Smooth muscle cell (in vitro differentiated cells): ENCODE measurements at regions not wholly inside any gene's neighbourhood (a gene's known extent, or its start where the extent isn't known, plus 50 kb on each side); places are given as distances from the start of the nearest gene placed in this dataset.

ENCODE experiments used
- DNase-seq: peaks from one replicate; lab custom pipeline; 2025; ENCODE audit not compliant: unreplicated experiment; lab: John Stamatoyannopoulos, UW
- H2AFZ ChIP-seq: fragments of 200-600 bp; sonication (generic); 2 replicates; pipeline ENCODE4 v1.6.0; 2016; ENCODE audit warnings: antibody characterized with exemption, low read depth, mild to moderate bottlenecking
- H3F3A ChIP-seq: fragments of 200-600 bp; sonication (generic); 2 replicates; pipeline ENCODE4 v1.6.0; 2017; ENCODE audit warnings: antibody characterized with exemption, low read depth
- H3K27ac ChIP-seq: fragments of 200-600 bp; sonication (generic); 2 replicates; pipeline ENCODE4 v1.5.1; 2016; ENCODE audit warnings: low read depth, mild to moderate bottlenecking
- H3K27me3 ChIP-seq: fragments of 200-600 bp; sonication (generic); 2 replicates; pipeline ENCODE4 v1.6.1; 2016; ENCODE audit warnings: low read depth, mild to moderate bottlenecking
- H3K36me3 ChIP-seq: fragments of 200-600 bp; sonication (generic); 2 replicates; pipeline ENCODE4 v1.5.1; 2016; ENCODE audit warnings: low read depth
- H3K4me1 ChIP-seq: fragments of 200-600 bp; sonication (generic); 2 replicates; pipeline ENCODE4 v1.5.1; 2016; ENCODE audit warnings: low read depth
- H3K4me2 ChIP-seq: fragments of 200-600 bp; sonication (generic); 2 replicates; pipeline ENCODE4 v1.6.0; 2016; ENCODE audit warnings: mild to moderate bottlenecking
- H3K4me3 ChIP-seq: fragments of 200-600 bp; sonication (generic); 2 replicates; pipeline ENCODE4 v1.5.1; 2016; ENCODE audit warnings: mild to moderate bottlenecking
- H3K79me2 ChIP-seq: fragments of 200-600 bp; sonication (generic); 2 replicates; pipeline ENCODE4 v1.6.0; 2016; ENCODE audit warnings: low read depth, mild to moderate bottlenecking
- H3K9ac ChIP-seq: fragments of 200-600 bp; sonication (generic); 2 replicates; pipeline ENCODE4 v1.6.0; 2016; ENCODE audit warnings: low read depth
- H3K9me3 ChIP-seq: fragments of 200-600 bp; sonication (generic); replicated peaks from 2 replicates; pipeline ENCODE4 v1.5.1; 2016; ENCODE audit warnings: low read depth
- H4K20me1 ChIP-seq: fragments of 200-600 bp; sonication (generic); 2 replicates; pipeline ENCODE4 v1.6.0; 2016; ENCODE audit warnings: low read depth
- WGBS: methylation state at CpG from one replicate; pipeline ENCODE4 v1.1.7; 2016; ENCODE audit warnings: low lambda C conversion rate; 5-methylcytosine and 5-hydroxymethylcytosine counted together
- TF ChIP-seq, protein P1 (sequence below): fragments of 200-600 bp; sonication (generic); IDR thresholded peaks from 2 replicates; pipeline ENCODE4 v1.5.1; 2017; ENCODE audit warnings: borderline replicate concordance, mild to moderate bottlenecking, antibody characterized with exemption; ENCODE audit not compliant: insufficient read depth, poor library complexity, severe bottlenecking

DNA sequence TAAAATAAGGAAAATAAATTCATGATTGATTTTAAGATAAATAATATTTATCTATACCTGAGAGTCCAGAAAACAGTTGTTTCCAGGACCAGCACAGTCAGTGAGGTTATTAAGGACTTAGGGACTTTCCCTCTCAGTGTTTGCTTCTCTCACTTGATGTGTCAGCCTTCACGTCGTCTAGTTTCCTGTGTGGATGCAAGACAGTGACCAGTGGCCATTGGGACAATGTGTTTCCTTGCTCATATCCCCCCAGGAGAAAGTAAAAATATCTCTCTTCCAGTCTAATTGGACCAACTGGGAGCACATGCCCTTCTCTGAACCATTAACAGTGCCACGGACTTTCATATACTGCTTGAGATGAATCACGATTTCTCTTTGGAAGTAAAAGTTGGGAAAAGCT, 157.8 kb upstream of the CTNNB1 start:
- Histone ChIP-seq H3K9ac (no peak overlapping the region), H3K4me1 (no peaks in the 10 kb centered on the region), H2AFZ (no peak overlapping the region), H4K20me1 (no peaks in the 10 kb centered on the region), H3K4me3 (no peak overlapping the region), H3K36me3 (no peaks in the 10 kb centered on the region), H3K4me2 (no peak overlapping the region), H3K27me3 (no peaks in the 10 kb centered on the region), H3K79me2 (no peaks in the 10 kb centered on the region), H3K9me3 (no peaks in the 10 kb centered on the region), H3F3A (no peaks in the 10 kb centered on the region), H3K27ac (no peak overlapping the region)
- TF ChIP-seq, protein P1, sequence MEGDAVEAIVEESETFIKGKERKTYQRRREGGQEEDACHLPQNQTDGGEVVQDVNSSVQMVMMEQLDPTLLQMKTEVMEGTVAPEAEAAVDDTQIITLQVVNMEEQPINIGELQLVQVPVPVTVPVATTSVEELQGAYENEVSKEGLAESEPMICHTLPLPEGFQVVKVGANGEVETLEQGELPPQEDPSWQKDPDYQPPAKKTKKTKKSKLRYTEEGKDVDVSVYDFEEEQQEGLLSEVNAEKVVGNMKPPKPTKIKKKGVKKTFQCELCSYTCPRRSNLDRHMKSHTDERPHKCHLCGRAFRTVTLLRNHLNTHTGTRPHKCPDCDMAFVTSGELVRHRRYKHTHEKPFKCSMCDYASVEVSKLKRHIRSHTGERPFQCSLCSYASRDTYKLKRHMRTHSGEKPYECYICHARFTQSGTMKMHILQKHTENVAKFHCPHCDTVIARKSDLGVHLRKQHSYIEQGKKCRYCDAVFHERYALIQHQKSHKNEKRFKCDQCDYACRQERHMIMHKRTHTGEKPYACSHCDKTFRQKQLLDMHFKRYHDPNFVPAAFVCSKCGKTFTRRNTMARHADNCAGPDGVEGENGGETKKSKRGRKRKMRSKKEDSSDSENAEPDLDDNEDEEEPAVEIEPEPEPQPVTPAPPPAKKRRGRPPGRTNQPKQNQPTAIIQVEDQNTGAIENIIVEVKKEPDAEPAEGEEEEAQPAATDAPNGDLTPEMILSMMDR: no peak
- WGBS: 62% methylated on average over 4 of the region's 4 CpGs
- DNase-seq: no peak

DNA sequence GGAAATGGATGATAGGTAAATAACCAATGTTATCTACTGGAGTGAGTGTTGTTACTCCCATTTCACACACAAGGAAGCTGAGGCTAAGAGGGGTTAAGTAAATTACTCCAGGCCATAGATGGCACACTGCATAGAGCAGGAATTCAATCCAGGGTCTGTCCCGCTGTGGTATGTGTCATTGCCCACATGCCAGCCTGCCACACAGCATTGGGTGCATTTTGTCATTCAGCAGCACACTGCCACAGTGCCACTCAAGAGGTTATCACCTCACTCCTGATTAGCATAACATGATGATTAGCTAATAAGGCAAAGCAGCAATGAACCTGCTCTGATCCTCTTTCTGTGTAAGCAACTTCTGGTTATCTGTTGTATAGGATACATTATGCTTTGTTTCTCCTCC, 157.4 kb upstream of the CTNNB1 start:
- H3F3A ChIP-seq: no peaks in the 10 kb centered on the region
- no peaks in the 10 kb centered on the region for H3K4me1 ChIP-seq
- H3K9ac ChIP-seq: no peak overlapping the region
- no peak overlapping the region for H3K4me2 ChIP-seq
- no peak overlapping the region for H3K27ac ChIP-seq
- no peaks in the 10 kb centered on the region for H3K79me2 ChIP-seq
- H3K4me3 ChIP-seq: no peak overlapping the region
- H3K9me3 ChIP-seq: no peaks in the 10 kb centered on the region
- WGBS: 88% methylated on average over 1 of the region's 1 CpG
- H3K27me3 ChIP-seq: no peaks in the 10 kb centered on the region
- H2AFZ ChIP-seq: no peak overlapping the region
- DNase-seq: no peak
- TF ChIP-seq, protein P1: no peak
- no peaks in the 10 kb centered on the region for H4K20me1 ChIP-seq
- no peaks in the 10 kb centered on the region for H3K36me3 ChIP-seq

DNA sequence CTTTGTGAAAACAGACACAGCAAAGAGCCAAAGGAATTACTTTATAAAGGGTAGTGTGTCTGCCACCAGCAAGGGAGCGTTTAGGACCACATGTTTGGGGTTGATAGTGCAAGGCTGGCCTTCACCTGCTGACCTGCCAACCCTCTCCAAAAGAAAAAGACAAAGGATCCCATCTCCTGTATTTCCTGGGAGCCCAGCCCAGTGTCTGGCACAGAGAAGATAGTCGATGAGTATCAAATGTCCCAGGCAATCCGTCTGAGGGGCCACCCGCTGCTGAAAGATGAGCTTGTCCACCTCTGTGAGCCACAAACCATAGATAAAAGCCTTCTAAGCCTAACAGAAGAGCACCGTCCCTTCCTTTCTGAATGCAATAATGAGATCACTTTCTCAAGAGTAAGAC, 154.8 kb upstream of the CTNNB1 start:
- WGBS: 72% methylated on average over 5 of the region's 5 CpGs
- Histone ChIP-seq H3K4me1 (no peaks in the 10 kb centered on the region), H3K9me3 (no peaks in the 10 kb centered on the region), H3K36me3 (no peaks in the 10 kb centered on the region), H4K20me1 (no peaks in the 10 kb centered on the region), H3K27ac (no peak overlapping the region), H3K27me3 (no peaks in the 10 kb centered on the region), H3K4me2 (no peak overlapping the region), H3F3A (no peaks in the 10 kb centered on the region), H3K79me2 (no peaks in the 10 kb centered on the region), H3K4me3 (no peak overlapping the region), H2AFZ (no peak overlapping the region), H3K9ac (no peak overlapping the region)
- TF ChIP-seq, protein P1: no peak
- DNase-seq: no peak

DNA sequence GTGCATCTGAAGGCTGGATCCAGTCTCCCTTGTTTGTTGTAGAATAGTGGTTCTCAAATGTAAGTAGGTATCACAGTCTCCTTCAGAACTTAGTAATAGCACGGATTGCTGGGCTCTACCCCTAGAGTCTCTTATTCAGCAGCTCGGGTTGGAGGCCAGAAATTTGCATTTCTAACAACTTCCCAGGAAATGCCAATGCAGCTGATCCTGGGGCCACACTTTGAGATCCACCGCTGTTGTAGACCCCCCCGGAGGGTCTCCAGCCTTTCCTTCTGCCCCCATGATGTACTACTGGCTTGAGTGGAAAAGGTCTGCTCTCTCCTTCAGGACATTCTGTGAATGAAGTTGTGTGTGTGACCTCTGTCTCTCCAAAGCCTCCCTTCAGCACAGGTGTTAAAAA, 153.8 kb upstream of the CTNNB1 start:
- H3K9me3 ChIP-seq: no peaks in the 10 kb centered on the region
- H3F3A ChIP-seq: no peaks in the 10 kb centered on the region
- DNase-seq: no peak
- H3K4me3 ChIP-seq: no peak overlapping the region
- TF ChIP-seq, protein P1: no peak
- WGBS: 65% methylated on average over 4 of the region's 4 CpGs
- H2AFZ ChIP-seq: no peak overlapping the region
- H3K79me2 ChIP-seq: no peaks in the 10 kb centered on the region
- no peak overlapping the region for H3K27ac ChIP-seq
- H3K4me1 ChIP-seq: no peaks in the 10 kb centered on the region
- H3K9ac ChIP-seq: no peak overlapping the region
- H3K36me3 ChIP-seq: no peaks in the 10 kb centered on the region
- H3K4me2 ChIP-seq: no peak overlapping the region
- no peaks in the 10 kb centered on the region for H4K20me1 ChIP-seq
- H3K27me3 ChIP-seq: no peaks in the 10 kb centered on the region
